GM12872 (cell line): ENCODE measurements at regions not wholly inside any gene's neighbourhood (a gene's known extent, or its start where the extent isn't known, plus 50 kb on each side); places are given as distances from the start of the nearest gene placed in this dataset.

Experiments used
- TF ChIP-seq, protein P1 (sequence below): IDR thresholded peaks from 3 replicates; pipeline ENCODE4 v1.5.1; 2011; ENCODE audit warnings: low read depth, mild to moderate bottlenecking, low read length, moderate library complexity; ENCODE audit not compliant: insufficient read depth

DNA sequence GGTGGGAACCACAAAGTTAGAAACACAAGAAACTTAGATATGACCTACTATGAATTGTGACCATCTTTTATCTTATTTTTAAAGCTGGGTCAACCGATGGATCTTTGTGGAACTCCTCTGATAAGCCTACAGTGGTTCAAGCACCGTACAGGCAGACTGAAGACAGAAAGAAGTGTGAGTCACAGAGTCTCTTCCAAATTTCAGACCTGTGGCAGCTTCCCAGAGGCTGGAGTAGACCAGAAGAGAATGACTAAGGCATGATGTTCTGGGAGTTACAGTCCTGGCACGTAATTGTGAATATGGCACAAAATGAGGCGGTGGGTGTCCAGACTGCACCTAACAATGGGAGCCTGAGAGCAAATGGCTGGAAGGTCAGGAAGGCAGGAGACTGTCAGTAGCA is 70.0 kb downstream of the LMO4 start:
- TF ChIP-seq, protein P1, sequence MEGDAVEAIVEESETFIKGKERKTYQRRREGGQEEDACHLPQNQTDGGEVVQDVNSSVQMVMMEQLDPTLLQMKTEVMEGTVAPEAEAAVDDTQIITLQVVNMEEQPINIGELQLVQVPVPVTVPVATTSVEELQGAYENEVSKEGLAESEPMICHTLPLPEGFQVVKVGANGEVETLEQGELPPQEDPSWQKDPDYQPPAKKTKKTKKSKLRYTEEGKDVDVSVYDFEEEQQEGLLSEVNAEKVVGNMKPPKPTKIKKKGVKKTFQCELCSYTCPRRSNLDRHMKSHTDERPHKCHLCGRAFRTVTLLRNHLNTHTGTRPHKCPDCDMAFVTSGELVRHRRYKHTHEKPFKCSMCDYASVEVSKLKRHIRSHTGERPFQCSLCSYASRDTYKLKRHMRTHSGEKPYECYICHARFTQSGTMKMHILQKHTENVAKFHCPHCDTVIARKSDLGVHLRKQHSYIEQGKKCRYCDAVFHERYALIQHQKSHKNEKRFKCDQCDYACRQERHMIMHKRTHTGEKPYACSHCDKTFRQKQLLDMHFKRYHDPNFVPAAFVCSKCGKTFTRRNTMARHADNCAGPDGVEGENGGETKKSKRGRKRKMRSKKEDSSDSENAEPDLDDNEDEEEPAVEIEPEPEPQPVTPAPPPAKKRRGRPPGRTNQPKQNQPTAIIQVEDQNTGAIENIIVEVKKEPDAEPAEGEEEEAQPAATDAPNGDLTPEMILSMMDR, result no peak

DNA sequence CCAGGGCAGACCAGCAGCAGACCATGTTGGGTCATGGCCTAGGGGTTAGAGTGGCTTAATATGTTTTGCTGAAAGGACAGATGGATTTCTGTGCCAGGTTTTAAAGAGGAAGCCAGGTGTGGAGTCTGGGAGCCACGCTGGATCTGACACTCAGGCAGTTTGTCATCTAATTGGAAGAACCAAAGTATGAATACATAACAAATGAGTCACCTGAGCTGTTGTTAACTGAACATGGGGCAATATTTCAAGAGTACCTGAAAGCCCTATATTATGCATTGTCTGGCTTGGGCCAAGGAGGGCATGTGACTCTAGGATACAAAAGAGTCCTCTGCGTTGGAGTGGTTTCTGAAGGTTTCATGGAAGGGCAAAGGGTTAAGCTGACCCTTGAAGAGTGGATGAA is 70.6 kb downstream of the LMO4 start:
- TF ChIP-seq, protein P1, result no peak

DNA sequence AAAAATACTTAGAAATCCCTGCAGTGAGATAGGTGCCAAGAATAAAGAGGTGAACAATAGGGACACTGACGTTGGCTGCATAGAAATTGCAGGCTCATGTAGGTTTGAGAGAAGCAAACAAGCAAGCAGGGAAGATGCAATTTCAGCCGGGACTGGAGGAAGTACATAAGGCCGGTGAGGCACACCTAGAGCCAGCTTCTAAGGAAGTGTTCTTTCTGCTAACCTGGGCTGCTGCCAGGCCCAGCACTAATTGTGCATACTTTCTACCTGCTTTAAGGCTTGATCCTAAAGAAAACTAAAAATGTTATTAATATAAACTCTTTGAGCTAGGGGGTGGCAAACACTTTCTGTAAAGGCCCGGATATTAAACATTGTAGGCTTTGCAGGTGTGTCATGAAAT is 71.0 kb downstream of the LMO4 start:
- TF ChIP-seq, protein P1, result no peak

DNA sequence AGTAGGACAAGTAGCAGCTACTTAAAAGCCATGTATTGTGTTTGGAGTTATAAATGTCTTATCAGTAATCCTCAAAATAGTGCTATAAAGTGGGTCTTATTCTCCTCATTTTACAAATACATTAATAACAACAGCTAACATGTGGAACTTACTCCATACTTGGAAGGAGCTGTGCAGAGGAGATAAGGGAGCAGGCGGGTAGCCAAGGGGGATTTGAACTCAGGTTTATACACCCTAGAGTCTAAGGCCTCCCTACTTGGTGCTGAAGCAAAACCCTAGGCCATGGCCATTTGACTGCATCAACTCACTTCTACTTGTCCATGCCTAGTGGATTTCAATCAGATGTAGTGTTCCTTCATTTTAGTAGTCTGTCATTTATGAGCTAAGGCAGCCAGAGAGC is 72.1 kb downstream of the LMO4 start:
- TF ChIP-seq, protein P1, result no peak

DNA sequence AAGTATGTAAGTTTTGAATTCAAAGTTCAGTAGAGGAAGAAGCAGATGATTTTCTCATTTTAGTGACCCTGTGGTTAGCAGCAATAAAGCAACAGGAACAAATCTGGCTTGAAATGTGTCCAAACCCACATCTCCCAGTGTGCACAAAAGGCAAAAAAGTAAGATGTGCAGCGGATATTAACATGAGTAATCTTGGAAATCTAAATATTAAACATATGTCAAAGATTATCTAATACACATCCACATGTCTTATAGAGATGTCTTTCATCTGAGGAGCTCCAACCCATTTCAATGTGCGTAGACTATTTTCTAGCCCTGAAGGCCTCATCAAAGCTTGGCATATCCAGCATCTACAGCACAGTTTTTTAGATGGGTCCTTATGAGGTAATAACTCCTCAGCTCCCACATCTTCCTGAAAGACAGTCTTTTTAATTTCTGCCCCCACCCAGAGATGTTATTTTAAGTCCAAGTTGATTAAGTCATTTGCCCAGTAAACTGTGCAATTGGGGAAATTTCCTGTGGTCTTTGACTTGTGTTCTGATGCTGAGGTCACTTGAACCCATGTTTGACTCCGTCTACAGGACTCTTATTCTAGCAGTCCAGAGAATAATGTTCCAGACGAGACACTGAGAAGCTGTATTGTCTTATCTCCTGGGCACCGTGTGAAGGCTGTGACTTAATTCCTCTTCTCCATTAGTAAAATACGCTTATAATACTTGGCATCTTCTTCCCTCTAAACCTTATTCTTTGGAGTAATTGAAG is 73.7 kb downstream of the LMO4 start:
- TF ChIP-seq, protein P1, result no peak

DNA sequence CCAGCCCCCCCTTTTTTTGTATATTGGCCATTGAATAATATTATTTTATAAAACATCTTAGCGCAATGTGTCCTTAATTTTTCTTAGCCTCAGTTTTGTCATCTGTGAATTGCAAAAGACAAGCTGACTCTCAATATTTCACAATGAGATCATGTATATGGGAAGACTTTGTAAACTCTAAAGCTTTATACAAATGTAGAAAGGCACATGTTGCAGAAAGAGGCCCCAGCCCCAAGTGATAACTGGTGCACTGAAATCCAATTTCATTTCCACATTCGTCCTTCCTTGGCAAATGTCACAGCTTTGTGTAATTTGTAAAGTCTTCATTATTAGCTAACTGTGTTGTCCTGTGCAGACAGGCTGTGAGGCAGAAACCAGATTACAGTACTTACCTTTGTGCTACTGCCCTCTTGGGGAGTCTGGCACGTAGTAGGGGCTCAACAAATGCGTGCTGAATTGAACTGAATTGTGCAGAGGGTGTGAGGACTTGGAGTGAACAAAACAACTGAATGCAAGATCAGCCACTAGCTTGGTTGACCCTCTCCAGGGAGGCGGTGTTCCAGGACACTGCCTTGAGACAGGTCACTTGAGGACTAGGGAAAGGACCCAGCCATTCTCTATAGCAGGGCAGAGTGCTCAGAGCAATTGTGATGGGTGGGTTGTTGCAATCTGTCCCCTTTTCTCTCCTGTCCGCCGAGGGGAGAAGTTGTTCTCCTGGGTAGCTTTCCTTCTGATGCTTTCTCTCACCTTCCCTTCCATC is 74.6 kb downstream of the LMO4 start:
- TF ChIP-seq, protein P1, result no peak

DNA sequence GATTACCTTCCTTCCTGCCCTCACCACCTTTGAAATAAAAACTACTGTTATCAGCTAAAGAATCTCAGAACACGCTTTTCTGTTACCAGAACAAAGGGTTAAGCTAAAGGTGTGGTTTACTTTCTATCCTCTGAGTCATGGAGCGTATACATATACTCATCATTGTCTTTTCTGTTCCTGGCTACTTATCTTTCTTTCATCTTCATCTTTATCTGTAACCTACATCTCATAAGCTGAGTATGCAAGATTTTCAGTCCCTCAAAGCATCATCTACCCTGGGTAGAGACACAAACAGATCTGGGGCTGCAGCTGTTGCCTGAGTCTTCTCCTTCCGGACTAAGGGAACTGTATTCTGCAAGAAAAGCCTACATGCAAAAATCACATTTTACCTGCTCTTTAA is 75.6 kb downstream of the LMO4 start:
- TF ChIP-seq, protein P1, result no peak
